GM23248 (cell line): ENCODE measurements at regions not wholly inside any gene's neighbourhood (a gene's known extent, or its start where the extent isn't known, plus 50 kb on each side); places are given as distances from the start of the nearest gene placed in this dataset.

Source experiments
- EZH2 ChIP-seq: fragments of 200-600 bp; sonication (generic); IDR thresholded peaks from 2 replicates; pipeline ENCODE4 v1.6.1; 2018; ENCODE audit warnings: antibody characterized with exemption, mild to moderate bottlenecking; ENCODE audit not compliant: insufficient read depth, poor library complexity, severe bottlenecking
- EZH2phosphoT487 ChIP-seq: fragments of 200-600 bp; sonication (generic); IDR thresholded peaks from 2 replicates; pipeline ENCODE4 v1.6.1; 2018; ENCODE audit warnings: antibody characterized with exemption, moderate library complexity, mild to moderate bottlenecking, low read depth; ENCODE audit not compliant: insufficient read depth

DNA sequence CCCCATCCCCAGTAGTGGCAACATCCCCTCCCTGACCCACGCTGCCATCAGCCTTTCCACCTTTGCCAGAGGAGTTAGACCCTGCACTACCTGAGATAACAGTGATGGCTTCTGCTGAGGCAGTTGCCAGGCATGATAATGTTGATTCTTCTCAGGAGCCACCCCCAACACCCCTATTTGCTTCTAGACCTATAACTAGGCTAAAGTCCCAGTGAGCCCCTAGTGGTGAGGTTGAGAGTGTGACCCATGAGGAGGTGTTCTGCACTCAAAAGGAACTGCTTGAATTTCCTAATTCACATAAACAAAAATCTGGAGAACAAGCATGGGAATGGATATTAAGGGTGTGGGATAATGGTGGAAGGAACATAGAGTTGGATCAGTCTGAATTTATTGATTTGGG is 159.6 kb upstream of the COL11A1 start:
- TF ChIP-seq EZH2 (no peak), EZH2phosphoT487 (no peak)
